A549 (cell line): ENCODE measurements at regions not wholly inside any gene's neighbourhood (a gene's known extent, or its start where the extent isn't known, plus 50 kb on each side); places are given as distances from the start of the nearest gene placed in this dataset.

Experiments used
- BHLHE40 ChIP-seq: IDR thresholded peaks from 2 replicates; pipeline ENCODE4 v1.6.1; 2012; ENCODE audit warnings: low read depth, low read length, inconsistent platforms
- ELK1 ChIP-seq: fragments of 150-350 bp; IDR thresholded peaks from 2 replicates; pipeline ENCODE4 v1.6.1; 2014; ENCODE audit warnings: low read depth, mild to moderate bottlenecking, low read length
- EP300 ChIP-seq, 2 experiments: fragments of >200 bp; sonication (Bioruptor Twin); formaldehyde crosslinking; IDR thresholded peaks; 2 replicates in 1 of 2; 3 replicates in 1 of 2; pipeline ENCODE4 v1.6.1; 2016 to 2017
- FOSL2 ChIP-seq, 2 experiments: fragments of 450-650 bp in 1 of 2; fragments of >200 bp in 1 of 2; sonication (Bioruptor Twin) in 1 of 2; formaldehyde crosslinking; IDR thresholded peaks; 2 replicates each; pipeline versions ENCODE4 v1.5.0 to v1.6.1; 2016 to 2020; ENCODE audit warnings: mild to moderate bottlenecking in 1 of 2, moderate library complexity in 1 of 2
- HMGXB4 ChIP-seq: fragments of 250-450 bp; sonication (Bioruptor Pico); IDR thresholded peaks from 2 replicates; pipeline ENCODE4 v1.5.0; 2021; ENCODE audit warnings: mild to moderate bottlenecking, moderate library complexity, borderline replicate concordance
- JUNB ChIP-seq: fragments of >200 bp; sonication (Bioruptor Twin); formaldehyde crosslinking; IDR thresholded peaks from 2 replicates; pipeline ENCODE4 v1.6.1; 2016
- MYC ChIP-seq: IDR thresholded peaks from 2 replicates; pipeline ENCODE4 v1.6.1; 2012; ENCODE audit warnings: mild to moderate bottlenecking, inconsistent platforms, low read length, improper control_type of control experiment, borderline replicate concordance
- POLR2A ChIP-seq: IDR thresholded peaks from 2 replicates; pipeline ENCODE4 v1.6.1; 2012; ENCODE audit warnings: mild to moderate bottlenecking, low read length
- REST ChIP-seq: fragments of 200-600 bp; sonication (generic); IDR thresholded peaks from 2 replicates; pipeline ENCODE4 v1.6.1; 2016; ENCODE audit warnings: antibody characterized with exemption, mild to moderate bottlenecking, moderate library complexity
- RFX5 ChIP-seq: fragments of 450-650 bp; IDR thresholded peaks from 2 replicates; pipeline ENCODE4 v1.7.1; 2014; ENCODE audit warnings: antibody characterized with exemption, mild to moderate bottlenecking, moderate library complexity
- SREBF2 ChIP-seq: fragments of 450-650 bp; IDR thresholded peaks from 2 replicates; pipeline ENCODE4 v1.6.1; 2014; ENCODE audit warnings: mild to moderate bottlenecking, moderate library complexity
- USF2 ChIP-seq: fragments of 450-650 bp; IDR thresholded peaks from 2 replicates; pipeline ENCODE4 v1.6.1; 2014; ENCODE audit warnings: antibody characterized with exemption
- TF ChIP-seq, protein P1 (sequence below): fragments of >200 bp; sonication (Bioruptor Twin); formaldehyde crosslinking; IDR thresholded peaks from 3 replicates; pipeline ENCODE4 v1.5.1; 2016
- TF ChIP-seq, protein P2 (sequence below): IDR thresholded peaks from 2 replicates; pipeline ENCODE4 v1.6.1; 2012

GRCh38 chr4:182083671-182084410 is 159.4 kb upstream of the TENM3 start:
- TF ChIP-seq, protein P1, sequence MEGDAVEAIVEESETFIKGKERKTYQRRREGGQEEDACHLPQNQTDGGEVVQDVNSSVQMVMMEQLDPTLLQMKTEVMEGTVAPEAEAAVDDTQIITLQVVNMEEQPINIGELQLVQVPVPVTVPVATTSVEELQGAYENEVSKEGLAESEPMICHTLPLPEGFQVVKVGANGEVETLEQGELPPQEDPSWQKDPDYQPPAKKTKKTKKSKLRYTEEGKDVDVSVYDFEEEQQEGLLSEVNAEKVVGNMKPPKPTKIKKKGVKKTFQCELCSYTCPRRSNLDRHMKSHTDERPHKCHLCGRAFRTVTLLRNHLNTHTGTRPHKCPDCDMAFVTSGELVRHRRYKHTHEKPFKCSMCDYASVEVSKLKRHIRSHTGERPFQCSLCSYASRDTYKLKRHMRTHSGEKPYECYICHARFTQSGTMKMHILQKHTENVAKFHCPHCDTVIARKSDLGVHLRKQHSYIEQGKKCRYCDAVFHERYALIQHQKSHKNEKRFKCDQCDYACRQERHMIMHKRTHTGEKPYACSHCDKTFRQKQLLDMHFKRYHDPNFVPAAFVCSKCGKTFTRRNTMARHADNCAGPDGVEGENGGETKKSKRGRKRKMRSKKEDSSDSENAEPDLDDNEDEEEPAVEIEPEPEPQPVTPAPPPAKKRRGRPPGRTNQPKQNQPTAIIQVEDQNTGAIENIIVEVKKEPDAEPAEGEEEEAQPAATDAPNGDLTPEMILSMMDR, result no peak
- no peak for TF ChIP-seq USF2
- no peak for TF ChIP-seq BHLHE40
- no peak for TF ChIP-seq EP300 (IDR thresholded peaks at IDR 0.05)
- no peak for TF ChIP-seq JUNB
- TF ChIP-seq ELK1, result no peak
- TF ChIP-seq HMGXB4 (CRISPR knock-in tag), result no peak
- no peak for TF ChIP-seq POLR2A
- TF ChIP-seq, protein P2, sequence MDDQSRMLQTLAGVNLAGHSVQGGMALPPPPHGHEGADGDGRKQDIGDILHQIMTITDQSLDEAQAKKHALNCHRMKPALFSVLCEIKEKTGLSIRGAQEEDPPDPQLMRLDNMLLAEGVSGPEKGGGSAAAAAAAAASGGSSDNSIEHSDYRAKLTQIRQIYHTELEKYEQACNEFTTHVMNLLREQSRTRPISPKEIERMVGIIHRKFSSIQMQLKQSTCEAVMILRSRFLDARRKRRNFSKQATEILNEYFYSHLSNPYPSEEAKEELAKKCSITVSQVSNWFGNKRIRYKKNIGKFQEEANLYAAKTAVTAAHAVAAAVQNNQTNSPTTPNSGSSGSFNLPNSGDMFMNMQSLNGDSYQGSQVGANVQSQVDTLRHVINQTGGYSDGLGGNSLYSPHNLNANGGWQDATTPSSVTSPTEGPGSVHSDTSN, result no peak
- no peak for TF ChIP-seq REST
- no peak for TF ChIP-seq FOSL2 (IDR thresholded peaks at IDR 0.05)
- no peak for TF ChIP-seq FOSL2 (CRISPR knock-in tag; IDR thresholded peaks at IDR 0.05)
- TF ChIP-seq RFX5, result no peak
- no peak for TF ChIP-seq MYC
- no peak for TF ChIP-seq SREBF2
